Activated CD4-positive, alpha-beta memory T cell treated with anti-CD3 and anti-CD28 coated beads for 36 hours (primary cell): ENCODE measurements at regions not wholly inside any gene's neighbourhood (a gene's known extent, or its start where the extent isn't known, plus 50 kb on each side); places are given as distances from the start of the nearest gene placed in this dataset.

ENCODE experiments used
- CTCF ChIA-PET: fragments of 350-600 bp; sonication (Branson Sonifier 250); formaldehyde crosslinking; loops from one replicate; lab custom pipeline; 2021; ENCODE audit warnings: antibody characterized with exemption, inconsistent platforms; lab: Charles Lee
- POLR2A ChIA-PET: fragments of 350-600 bp; sonication (Branson Sonifier 250); formaldehyde crosslinking; loops from one replicate; lab custom pipeline; 2021; ENCODE audit warnings: antibody characterized with exemption; lab: Charles Lee
- DNase-seq: peaks from one replicate; pipeline ENCODE4 v3.0.0-alpha.2; 2020
- H3K27ac Mint-ChIP-seq: one replicate; pipeline ENCODE4 v1.8.0; 2021; ENCODE audit warnings: mixed read lengths
- H3K27me3 Mint-ChIP-seq: one replicate; pipeline ENCODE4 v1.8.0; 2021; ENCODE audit warnings: mixed read lengths
- H3K36me3 Mint-ChIP-seq: one replicate; pipeline ENCODE4 v1.8.0; 2021; ENCODE audit warnings: mixed read lengths
- H3K4me1 Mint-ChIP-seq: one replicate; pipeline ENCODE4 v1.8.0; 2021; ENCODE audit warnings: low read depth, mixed read lengths
- H3K4me3 Mint-ChIP-seq: one replicate; pipeline ENCODE4 v1.8.0; 2021; ENCODE audit warnings: mild to moderate bottlenecking, mixed read lengths
- H3K9me3 Mint-ChIP-seq: one replicate; pipeline ENCODE4 v1.8.0; 2021; ENCODE audit warnings: mixed read lengths
- intact Hi-C: fragments of 100-400 bp; cut with micrococcal nuclease; formaldehyde crosslinking; loops from one replicate; pipeline ENCODE4 v1.15.1; 2023

DNA sequence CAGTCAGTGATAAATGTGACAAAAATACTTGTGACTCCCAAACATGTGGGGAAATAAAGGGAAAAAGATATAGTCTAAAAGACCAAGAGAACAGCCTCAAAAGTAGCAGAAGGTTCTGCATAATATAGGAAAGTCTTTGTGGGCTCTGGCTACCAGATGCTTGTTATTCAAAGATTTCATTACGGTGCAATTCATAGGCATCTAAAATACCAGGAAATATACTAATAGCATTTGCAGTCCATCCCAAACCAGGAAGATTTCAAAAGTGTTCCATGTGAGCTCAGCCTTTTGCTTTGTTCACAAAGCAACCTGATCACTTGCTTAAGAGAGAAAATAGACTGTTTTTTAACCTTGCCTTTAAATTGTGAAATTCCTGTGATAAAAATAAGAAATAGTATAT is 506.7 kb upstream of the MARCKS start:
- H3K4me3 Mint-ChIP-seq = no peak overlapping the region
- DNase-seq = no peak
- ChIA-PET POLR2A (no interaction called here), CTCF (no interaction called here)
- intact Hi-C loops = no loop called here
- peaks cover 2% of the 10 kb centered on the region for H3K27me3 Mint-ChIP-seq
- H3K27ac Mint-ChIP-seq = no peak overlapping the region
- no peaks in the 10 kb centered on the region for H3K9me3 Mint-ChIP-seq
- H3K4me1 Mint-ChIP-seq = no peaks in the 10 kb centered on the region
- H3K36me3 Mint-ChIP-seq = no peaks in the 10 kb centered on the region

DNA sequence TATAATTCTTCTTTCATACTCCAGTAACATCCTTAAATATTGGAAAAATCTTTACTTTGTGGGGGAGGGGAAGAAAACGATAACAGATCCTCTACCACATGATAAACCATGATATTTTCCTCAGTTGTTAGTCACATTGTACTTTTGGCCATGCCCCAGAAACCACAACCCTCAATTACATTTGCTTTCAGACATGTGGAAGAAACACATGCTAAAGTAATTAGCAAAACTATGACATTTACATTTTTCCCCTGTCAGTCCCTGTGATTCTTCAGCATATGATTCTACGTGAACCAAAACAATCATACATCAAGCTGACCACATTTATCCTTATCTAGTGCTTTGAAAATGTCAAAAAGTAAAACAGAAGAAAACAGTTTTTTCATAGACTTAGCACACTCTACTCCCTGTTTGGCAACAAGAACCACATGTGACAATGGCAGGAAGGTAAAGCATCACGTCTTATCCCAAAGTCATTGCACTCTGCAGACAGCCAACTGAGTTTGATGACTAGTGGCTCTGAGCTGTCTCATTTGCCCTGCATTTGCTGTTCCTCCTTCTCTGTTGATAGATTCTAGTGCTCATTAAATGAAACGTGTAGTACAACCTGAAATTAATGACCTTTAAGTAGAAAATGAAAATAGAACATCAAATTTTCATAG is 505.8 kb upstream of the MARCKS start:
- ChIA-PET CTCF (no interaction called here), POLR2A (no interaction called here)
- peaks cover 2% of the 10 kb centered on the region for H3K27me3 Mint-ChIP-seq
- H3K9me3 Mint-ChIP-seq = no peaks in the 10 kb centered on the region
- H3K27ac Mint-ChIP-seq = no peak overlapping the region
- no peaks in the 10 kb centered on the region for H3K36me3 Mint-ChIP-seq
- H3K4me3 Mint-ChIP-seq = no peak overlapping the region
- no peaks in the 10 kb centered on the region for H3K4me1 Mint-ChIP-seq
- no peak for DNase-seq
- intact Hi-C loops = no loop called here

DNA sequence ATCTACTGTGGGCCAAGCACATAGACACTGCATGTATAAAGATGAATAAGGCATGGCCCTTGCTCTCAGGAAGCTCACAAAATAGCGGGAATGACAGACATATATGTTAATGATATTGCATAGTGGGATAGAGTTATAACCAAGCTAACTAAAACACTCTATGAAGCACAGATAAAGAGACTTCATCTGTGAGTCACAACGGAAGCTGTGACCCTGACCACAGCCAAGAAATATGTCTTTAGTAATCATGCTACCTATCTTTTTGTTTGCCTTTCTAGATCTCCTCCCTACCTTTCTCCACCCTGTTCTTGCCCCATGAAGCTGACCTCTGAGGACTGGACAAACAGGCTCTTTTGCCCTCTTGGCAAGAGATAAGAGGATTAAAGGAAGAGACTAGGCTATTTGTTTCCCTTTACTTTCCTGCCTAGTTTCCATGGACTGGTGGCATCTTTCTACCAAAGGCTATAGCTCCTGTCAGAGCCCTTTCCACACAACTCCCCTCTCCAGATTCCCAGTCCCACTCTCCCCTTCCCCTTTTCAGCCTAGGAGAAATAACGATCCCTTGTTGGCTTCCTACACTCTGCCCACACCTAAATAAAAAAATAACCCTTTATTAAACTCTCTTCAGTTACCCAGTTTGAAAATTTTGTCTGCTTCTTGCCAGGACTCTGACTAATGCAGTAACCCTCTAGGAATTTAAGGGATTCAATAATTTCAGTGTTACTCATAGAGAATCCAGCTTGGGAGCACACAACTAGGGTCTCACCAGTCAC is 504.9 kb upstream of the MARCKS start:
- ChIA-PET POLR2A (no interaction called here), CTCF (no interaction called here)
- Mint-ChIP-seq H3K27me3 (peaks cover 2% of the 10 kb centered on the region), H3K36me3 (no peaks in the 10 kb centered on the region), H3K9me3 (no peaks in the 10 kb centered on the region), H3K27ac (no peak overlapping the region), H3K4me3 (no peak overlapping the region), H3K4me1 (no peaks in the 10 kb centered on the region)
- intact Hi-C loops = no loop called here
- no peak for DNase-seq

DNA sequence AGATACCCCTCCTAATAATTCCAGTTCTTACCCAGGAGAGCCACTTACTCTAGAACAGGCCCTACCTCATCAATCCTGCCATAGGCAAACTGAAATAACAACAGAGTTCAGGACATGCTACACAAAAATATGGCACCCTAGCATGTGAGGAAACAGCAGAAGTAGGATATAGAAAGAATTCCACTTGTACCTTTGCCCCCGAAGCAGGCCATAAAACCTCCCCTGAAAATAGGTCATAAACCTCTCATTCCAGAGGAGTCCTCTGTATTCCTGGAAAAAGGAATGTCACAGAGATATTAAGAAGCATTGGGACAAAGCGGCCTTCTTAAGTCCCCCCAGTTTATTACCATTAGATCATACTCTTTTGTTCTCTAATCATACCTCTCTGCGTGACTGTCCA is 504.3 kb upstream of the MARCKS start:
- no peaks in the 10 kb centered on the region for H3K4me1 Mint-ChIP-seq
- DNase-seq = no peak
- no peak overlapping the region for H3K4me3 Mint-ChIP-seq
- H3K9me3 Mint-ChIP-seq = no peaks in the 10 kb centered on the region
- peaks cover 2% of the 10 kb centered on the region for H3K27me3 Mint-ChIP-seq
- ChIA-PET POLR2A (no interaction called here), CTCF (no interaction called here)
- intact Hi-C loops = no loop called here
- H3K27ac Mint-ChIP-seq = no peak overlapping the region
- no peaks in the 10 kb centered on the region for H3K36me3 Mint-ChIP-seq

DNA sequence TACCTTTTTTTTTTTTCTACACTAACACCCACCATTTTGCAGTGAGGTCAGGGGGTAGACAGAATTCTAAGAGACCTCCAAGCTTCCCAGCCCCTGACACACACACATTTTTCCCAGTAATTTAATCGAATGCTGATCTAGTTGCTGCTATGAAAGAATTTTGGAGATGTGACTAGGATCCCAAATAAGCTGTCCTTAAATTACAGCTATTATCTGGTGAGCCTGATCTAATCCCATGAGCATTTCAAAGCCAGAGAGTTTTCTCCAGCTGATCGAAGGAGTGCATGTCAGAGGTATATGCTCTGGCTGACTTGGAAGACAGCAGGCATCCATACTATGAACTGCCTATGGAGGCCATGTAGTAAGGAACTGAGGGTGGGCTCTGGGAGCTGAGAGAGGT is 503.8 kb upstream of the MARCKS start:
- DNase-seq = no peak
- Mint-ChIP-seq H3K27ac (no peak overlapping the region), H3K9me3 (no peaks in the 10 kb centered on the region), H3K27me3 (peaks cover 2% of the 10 kb centered on the region), H3K36me3 (no peaks in the 10 kb centered on the region), H3K4me3 (no peak overlapping the region), H3K4me1 (no peaks in the 10 kb centered on the region)
- intact Hi-C loops = no loop called here
- ChIA-PET CTCF (no interaction called here), POLR2A (no interaction called here)

DNA sequence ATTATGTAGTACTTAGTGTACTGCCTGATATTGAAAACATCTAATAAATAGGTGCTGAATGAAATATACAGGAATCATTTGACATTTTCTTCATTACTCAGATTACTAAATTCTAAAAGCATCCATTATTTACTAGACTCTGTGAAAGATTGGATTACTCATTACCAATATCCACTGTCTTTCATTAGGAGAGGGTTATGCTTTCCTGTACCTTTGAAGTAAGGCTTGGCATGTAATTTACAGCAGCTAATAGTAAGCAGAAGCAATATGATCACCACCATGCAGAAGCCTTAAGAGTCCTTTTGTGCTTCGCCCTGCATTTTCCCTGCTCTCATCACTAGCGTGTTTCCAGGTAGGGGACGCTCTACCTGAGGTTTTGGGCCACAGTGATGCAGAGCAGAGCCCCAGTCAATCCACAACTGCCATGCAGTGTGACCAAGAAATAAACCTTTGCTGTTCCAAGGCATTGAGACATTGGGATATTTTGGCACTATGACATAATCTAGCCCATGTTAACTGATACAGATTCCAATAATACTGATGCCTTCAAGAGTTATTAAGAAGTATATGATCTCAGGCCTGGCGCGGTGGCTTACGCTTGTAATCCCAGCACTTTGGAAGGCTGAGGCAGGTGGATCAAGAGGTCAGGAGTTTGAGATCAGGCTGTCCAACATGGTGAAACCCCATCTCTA is 502.8 kb upstream of the MARCKS start:
- no peak for DNase-seq
- ChIA-PET CTCF (no interaction called here), POLR2A (no interaction called here)
- Mint-ChIP-seq H3K27ac (no peak overlapping the region), H3K4me3 (no peak overlapping the region), H3K4me1 (no peaks in the 10 kb centered on the region), H3K9me3 (no peaks in the 10 kb centered on the region), H3K27me3 (peaks cover 2% of the 10 kb centered on the region), H3K36me3 (no peaks in the 10 kb centered on the region)
- intact Hi-C loops = no loop called here

DNA sequence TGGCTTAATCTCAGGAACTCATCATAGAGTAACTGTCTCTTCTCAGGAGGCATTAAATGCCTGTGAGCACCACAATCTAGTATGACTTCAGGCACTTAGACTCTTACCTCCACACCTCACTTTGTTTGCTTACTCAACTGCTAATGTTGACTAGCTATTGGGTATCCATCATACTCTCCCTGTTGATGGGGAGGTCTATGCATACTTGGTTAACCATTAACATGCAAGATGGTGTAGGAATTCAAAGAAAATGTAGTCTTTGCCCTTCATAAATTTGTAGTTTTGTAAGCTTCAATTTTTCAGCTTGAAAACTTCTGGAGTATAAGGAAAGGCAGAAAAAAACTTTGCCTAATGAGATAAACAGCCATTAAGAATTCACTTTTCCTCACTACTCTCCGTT is 501.0 kb upstream of the MARCKS start:
- peaks cover 2% of the 10 kb centered on the region for H3K27me3 Mint-ChIP-seq
- no peaks in the 10 kb centered on the region for H3K9me3 Mint-ChIP-seq
- CTCF ChIA-PET = no interaction called here
- H3K27ac Mint-ChIP-seq = no peak overlapping the region
- H3K4me1 Mint-ChIP-seq = no peaks in the 10 kb centered on the region
- POLR2A ChIA-PET = no interaction called here
- no peak overlapping the region for H3K4me3 Mint-ChIP-seq
- DNase-seq = no peak
- no peaks in the 10 kb centered on the region for H3K36me3 Mint-ChIP-seq
- intact Hi-C loops = no loop called here

DNA sequence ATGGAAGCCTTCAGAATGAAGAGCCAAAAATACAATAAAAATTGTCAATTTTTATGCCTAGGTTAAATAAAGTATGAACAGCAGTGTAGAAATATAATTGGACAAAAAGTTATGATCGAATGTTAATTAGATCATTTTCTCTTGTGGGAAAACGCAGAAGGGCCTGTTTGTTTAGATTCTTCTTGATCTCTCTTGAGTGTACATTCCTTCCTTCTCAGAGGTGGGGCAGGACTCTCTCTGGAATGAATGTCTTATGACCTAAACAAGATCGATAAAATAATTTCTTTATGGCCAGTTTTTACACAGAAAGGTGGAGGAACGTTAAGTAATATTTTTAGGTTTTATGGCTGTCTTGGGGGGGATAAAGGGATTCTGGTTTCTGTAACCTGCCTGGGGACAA is 500.1 kb upstream of the MARCKS start:
- ChIA-PET POLR2A (no interaction called here), CTCF (no interaction called here)
- intact Hi-C loops = no loop called here
- no peaks in the 10 kb centered on the region for H3K36me3 Mint-ChIP-seq
- H3K4me3 Mint-ChIP-seq = no peak overlapping the region
- H3K9me3 Mint-ChIP-seq = no peaks in the 10 kb centered on the region
- H3K27ac Mint-ChIP-seq = no peak overlapping the region
- DNase-seq = no peak
- H3K4me1 Mint-ChIP-seq = no peaks in the 10 kb centered on the region
- H3K27me3 Mint-ChIP-seq = peaks cover 2% of the 10 kb centered on the region

DNA sequence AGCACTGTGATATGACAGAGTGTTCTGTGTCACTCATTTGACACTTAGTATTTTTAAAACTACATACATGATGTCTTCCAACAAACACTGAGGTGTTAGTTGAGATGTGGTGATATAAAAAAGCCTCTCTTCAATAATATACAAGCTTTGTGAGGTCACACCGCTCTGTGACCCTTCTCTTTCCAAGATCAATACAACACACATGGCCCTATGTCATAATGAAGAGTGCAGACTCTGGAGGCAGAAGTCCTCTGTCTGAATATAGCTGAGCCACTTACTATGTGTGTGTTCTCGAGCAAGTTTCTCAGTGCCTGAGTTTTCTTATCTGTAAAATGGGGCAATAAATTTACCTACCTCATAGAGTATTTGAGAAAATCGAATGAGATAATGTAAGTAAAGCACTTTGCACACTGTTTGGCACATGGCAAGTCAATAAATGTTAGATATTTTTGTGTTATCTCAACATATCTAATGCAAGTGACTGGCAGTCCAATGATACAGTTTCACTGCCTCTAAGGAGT is 499.0 kb upstream of the MARCKS start:
- intact Hi-C loops = no loop called here
- no peaks in the 10 kb centered on the region for H3K4me1 Mint-ChIP-seq
- H3K9me3 Mint-ChIP-seq = no peaks in the 10 kb centered on the region
- ChIA-PET POLR2A (no interaction called here), CTCF (no interaction called here)
- no peak for DNase-seq
- no peak overlapping the region for H3K4me3 Mint-ChIP-seq
- no peaks in the 10 kb centered on the region for H3K27me3 Mint-ChIP-seq
- H3K36me3 Mint-ChIP-seq = no peaks in the 10 kb centered on the region
- H3K27ac Mint-ChIP-seq = no peak overlapping the region

DNA sequence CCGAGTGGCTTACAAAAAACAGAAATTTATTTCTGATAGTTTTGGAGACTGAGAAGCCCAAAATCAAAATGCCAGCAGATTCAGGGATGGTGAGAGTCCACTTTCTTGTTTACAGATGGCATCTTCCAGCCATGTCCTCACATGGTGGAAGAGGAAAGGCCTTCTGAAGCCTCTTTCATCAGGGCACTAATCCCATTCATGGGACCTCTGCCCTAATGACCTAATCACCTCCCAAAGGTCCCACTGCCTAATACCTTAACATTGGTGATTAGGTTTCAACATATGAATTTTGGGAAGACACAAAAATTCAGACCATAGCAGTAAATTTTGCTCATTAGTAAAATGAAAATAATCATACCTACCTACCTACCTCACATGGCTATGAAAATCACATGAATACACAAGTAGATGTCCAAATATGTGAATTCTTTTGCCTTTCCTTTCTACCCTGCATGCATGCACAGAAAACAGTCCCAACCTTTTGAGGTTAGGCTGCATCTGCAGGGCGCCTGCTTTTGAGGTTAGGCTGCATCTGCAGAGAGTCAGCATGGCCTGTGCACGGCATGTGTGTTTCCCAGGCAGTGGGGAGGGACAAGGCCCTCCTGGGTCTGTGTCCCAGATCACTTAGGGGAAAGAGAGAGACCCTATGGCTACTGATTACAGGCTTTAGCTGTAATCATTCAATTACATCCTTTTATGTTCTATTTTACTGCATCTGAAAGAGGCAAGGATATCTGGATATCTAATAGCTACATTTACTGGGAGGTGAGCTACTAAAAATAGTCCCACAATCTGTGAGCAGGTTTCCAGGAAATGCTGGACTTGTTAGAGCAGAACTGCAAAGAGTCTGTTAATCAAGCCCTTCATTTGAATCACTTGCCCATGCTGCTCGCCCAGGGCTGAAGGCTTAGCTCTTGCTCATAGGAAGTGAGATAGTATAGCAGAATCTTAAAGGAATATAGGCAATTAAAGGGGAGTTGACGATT is 497.7 kb upstream of the MARCKS start:
- intact Hi-C loops = no loop called here
- Mint-ChIP-seq H3K27ac (no peak overlapping the region), H3K9me3 (no peaks in the 10 kb centered on the region), H3K36me3 (no peaks in the 10 kb centered on the region), H3K4me3 (no peak overlapping the region), H3K27me3 (no peaks in the 10 kb centered on the region), H3K4me1 (no peaks in the 10 kb centered on the region)
- ChIA-PET CTCF (no interaction called here), POLR2A (no interaction called here)
- no peak for DNase-seq

DNA sequence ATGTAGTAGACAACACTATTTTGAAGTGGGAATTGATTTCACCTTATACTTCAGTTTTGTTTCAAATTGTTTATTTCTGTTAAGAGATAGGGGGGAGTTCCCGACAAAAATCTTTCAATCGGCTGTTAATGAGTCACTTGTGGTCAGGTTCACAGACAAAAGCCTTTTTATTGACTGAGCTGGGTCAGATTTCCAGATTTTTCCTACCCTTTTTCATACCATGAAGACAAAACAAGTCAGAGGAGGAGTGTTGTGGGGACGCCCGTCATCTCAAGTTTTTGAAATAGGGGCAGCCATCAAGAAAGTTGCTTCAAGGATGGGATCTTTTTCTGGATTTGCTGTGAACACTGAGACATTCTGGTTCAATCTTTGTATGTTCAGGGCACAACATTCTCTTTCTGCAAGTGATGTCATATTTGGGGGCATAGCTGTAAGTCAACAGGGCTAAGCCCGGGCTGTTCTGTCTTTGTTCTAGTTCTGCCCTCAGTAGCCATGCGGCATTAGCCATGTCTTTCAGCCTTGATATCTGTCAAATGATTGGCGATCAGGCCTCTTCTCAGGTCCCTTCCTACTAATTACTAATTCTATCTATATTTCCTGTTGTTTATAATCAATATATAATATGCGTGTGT is 496.0 kb upstream of the MARCKS start:
- Mint-ChIP-seq H3K27me3 (no peaks in the 10 kb centered on the region), H3K4me3 (no peak overlapping the region), H3K9me3 (no peaks in the 10 kb centered on the region), H3K4me1 (no peaks in the 10 kb centered on the region), H3K27ac (no peak overlapping the region), H3K36me3 (no peaks in the 10 kb centered on the region)
- intact Hi-C loops = no loop called here
- DNase-seq = no peak
- POLR2A ChIA-PET = no interaction called here
- CTCF ChIA-PET = no interaction called here
